ENCODE measurements at regions not wholly inside any gene's neighbourhood (a gene's known extent, or its start where the extent isn't known, plus 50 kb on each side); places are given as distances from the start of the nearest gene placed in this dataset.

- WGBS, 2 experiments (ENCODE audit: low coverage in 1 of 2, low lambda C conversion rate in 2 of 2, missing lambda C conversion rate in 2 of 2) = 22% methylated on average over 20 to 21 of the region's 21 CpGs
Observed at GRCh38 chr4:174120446-174121295, 162.8 kb downstream of the FBXO8 start.

DNA sequence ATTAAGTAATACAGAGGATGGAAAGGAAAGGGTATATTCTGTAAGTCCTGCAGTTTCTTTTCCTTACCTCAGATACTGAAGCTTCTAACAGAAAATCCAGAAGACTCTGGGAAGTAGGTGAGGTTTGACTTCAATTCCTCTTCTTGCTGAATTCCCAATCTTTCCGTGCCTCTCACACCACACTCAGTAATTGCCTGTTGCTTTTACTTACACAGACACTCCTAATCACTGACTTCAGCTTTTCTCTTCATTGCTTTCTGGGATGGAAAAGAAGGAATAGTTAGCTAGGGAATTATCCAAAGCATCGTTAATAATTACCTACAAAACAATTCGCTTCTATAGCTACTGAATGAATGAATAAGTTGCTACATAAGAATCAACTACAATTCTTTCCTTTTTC is 163.6 kb downstream of the FBXO8 start:
- H3K4me2 ChIP-seq (ENCODE audit: unreplicated experiment) = peak overlapping the region; percentile 96
- WGBS, 2 experiments (ENCODE audit: low coverage in 1 of 2, low lambda C conversion rate in 2 of 2, missing lambda C conversion rate in 2 of 2) = 2 to 11% methylated on average over 3 of the region's 3 CpGs

More at GRCh38 chr4:174120446-174121295, 162.8 kb downstream of the FBXO8 start:
- no peaks in the 10 kb centered on the region for H4K20me1 ChIP-seq (ENCODE audit: insufficient read depth)
- peaks cover 18% of the 10 kb centered on the region for H3K4me1 ChIP-seq (ENCODE audit: insufficient read depth)
- H3F3A ChIP-seq (ENCODE audit: insufficient read depth) = peaks cover 6% of the 10 kb centered on the region
- in situ Hi-C loops (cut with MboI) = no loop called here
- peak overlapping the region; percentile 78 for H3K4me3 ChIP-seq
- no peaks in the 10 kb centered on the region for H3K27me3 ChIP-seq (replicated peaks; ENCODE audit: insufficient read depth)
- no peaks in the 10 kb centered on the region for H3K79me2 ChIP-seq (ENCODE audit: insufficient read depth)
- peak overlapping the region; percentile 96 for H3K4me2 ChIP-seq (ENCODE audit: unreplicated experiment)
- H3K9me3 ChIP-seq (ENCODE audit: low read depth) = no peaks in the 10 kb centered on the region
- H2AFZ ChIP-seq = peak overlapping the region; percentile 87
- DNase-seq = peak; percentile 78
- peak overlapping the region; percentile 81 for H3K27ac ChIP-seq
- no peak for TF ChIP-seq EZH2phosphoT487 (IDR thresholded peaks at IDR 0.05; ENCODE audit: insufficient read depth, low read depth)
- no peak for TF ChIP-seq EZH2 (IDR thresholded peaks at IDR 0.05; ENCODE audit: insufficient read depth, poor library complexity, severe bottlenecking)
- no peaks in the 10 kb centered on the region for H3K36me3 ChIP-seq (ENCODE audit: low read depth)
- H3K9ac ChIP-seq = peak overlapping the region; percentile 84
- H3K9me2 ChIP-seq (ENCODE audit: insufficient read depth) = no peaks in the 10 kb centered on the region

DNA sequence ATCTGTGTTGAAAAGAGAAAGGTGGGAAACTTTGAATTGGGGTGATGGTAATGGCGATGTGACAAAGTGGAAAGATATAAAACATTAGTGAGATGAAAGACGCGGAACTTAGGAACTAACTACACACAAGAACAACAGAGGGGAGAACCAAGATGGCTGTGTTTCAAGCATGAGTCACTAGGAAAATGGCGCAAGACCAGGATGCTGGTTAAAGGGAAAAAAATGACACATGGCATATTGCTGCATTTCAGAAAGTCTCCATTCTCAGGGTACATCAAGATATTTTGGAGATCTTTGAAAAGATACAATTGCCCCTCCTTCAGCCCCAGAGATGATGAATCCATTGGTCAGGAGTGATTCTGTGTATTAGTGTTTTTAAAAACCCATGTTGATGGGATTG is 164.4 kb downstream of the FBXO8 start:
- H3K36me3 ChIP-seq (ENCODE audit: low read depth) = no peaks in the 10 kb centered on the region
- peak; percentile 90 for DNase-seq
- peak overlapping the region; percentile 99 for H2AFZ ChIP-seq
- WGBS, 2 experiments (ENCODE audit: low coverage in 1 of 2, low lambda C conversion rate in 2 of 2, missing lambda C conversion rate in 2 of 2) = 0 to 1% methylated on average over 4 of the region's 4 CpGs
- peak overlapping the region; percentile 78 for H3K4me3 ChIP-seq
- in situ Hi-C loops (cut with MboI) = no loop called here
- H3K9ac ChIP-seq = peak overlapping the region; percentile 84
- no peaks in the 10 kb centered on the region for H3K9me2 ChIP-seq (ENCODE audit: insufficient read depth)
- H3K79me2 ChIP-seq (ENCODE audit: insufficient read depth) = no peaks in the 10 kb centered on the region
- peak overlapping the region; percentile 81 for H3K27ac ChIP-seq
- no peaks in the 10 kb centered on the region for H3K9me3 ChIP-seq (ENCODE audit: low read depth)
- peak overlapping the region; percentile 96 for H3K4me2 ChIP-seq (ENCODE audit: unreplicated experiment)
- H4K20me1 ChIP-seq (ENCODE audit: insufficient read depth) = no peaks in the 10 kb centered on the region
- H3K4me1 ChIP-seq (ENCODE audit: insufficient read depth) = peaks cover 18% of the 10 kb centered on the region
- no peaks in the 10 kb centered on the region for H3K27me3 ChIP-seq (replicated peaks; ENCODE audit: insufficient read depth)
- no peak for TF ChIP-seq EZH2phosphoT487 (IDR thresholded peaks at IDR 0.05; ENCODE audit: insufficient read depth, low read depth)
- peaks cover 6% of the 10 kb centered on the region for H3F3A ChIP-seq (ENCODE audit: insufficient read depth)

More for the DNA sequence above, 163.6 kb downstream of the FBXO8 start:
- no peaks in the 10 kb centered on the region for H3K9me3 ChIP-seq (ENCODE audit: low read depth)
- DNase-seq = peak; percentile 36
- no peak for TF ChIP-seq EZH2phosphoT487 (IDR thresholded peaks at IDR 0.05; ENCODE audit: insufficient read depth, low read depth)
- TF ChIP-seq EZH2 (IDR thresholded peaks at IDR 0.05; ENCODE audit: insufficient read depth, poor library complexity, severe bottlenecking) = no peak
- peaks cover 18% of the 10 kb centered on the region for H3K4me1 ChIP-seq (ENCODE audit: insufficient read depth)
- peak overlapping the region; percentile 84 for H3K9ac ChIP-seq
- H3K27ac ChIP-seq = peak overlapping the region; percentile 81
- H3K27me3 ChIP-seq (replicated peaks; ENCODE audit: insufficient read depth) = no peaks in the 10 kb centered on the region
- no peaks in the 10 kb centered on the region for H3K9me2 ChIP-seq (ENCODE audit: insufficient read depth)
- peak overlapping the region; percentile 87 for H2AFZ ChIP-seq
- H3K36me3 ChIP-seq (ENCODE audit: low read depth) = no peaks in the 10 kb centered on the region
- H3K79me2 ChIP-seq (ENCODE audit: insufficient read depth) = no peaks in the 10 kb centered on the region
- in situ Hi-C loops (cut with MboI) = no loop called here
- peaks cover 6% of the 10 kb centered on the region for H3F3A ChIP-seq (ENCODE audit: insufficient read depth)
- H4K20me1 ChIP-seq (ENCODE audit: insufficient read depth) = no peaks in the 10 kb centered on the region
- peak overlapping the region; percentile 78 for H3K4me3 ChIP-seq

DNA sequence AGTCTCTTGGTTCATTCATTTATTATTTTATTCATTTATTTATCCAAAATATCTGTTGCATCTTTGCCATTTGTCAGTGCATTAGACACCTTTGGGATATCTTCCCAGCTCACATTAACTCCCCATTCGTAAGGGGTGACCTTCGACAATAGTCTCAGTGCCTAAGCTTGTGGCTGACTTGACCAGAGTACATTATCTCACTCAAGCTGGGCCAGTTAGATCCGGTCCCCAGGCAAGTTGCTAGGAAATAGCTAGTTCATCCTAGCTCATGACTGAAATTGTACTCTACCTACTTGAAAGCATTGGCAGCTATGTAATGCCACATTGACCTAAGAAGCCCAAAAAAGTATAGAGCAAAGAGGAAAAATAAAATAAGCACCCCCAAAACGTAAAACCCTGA is 165.3 kb downstream of the FBXO8 start:
- Histone ChIP-seq H2AFZ (peak overlapping the region; percentile 99), H3K4me2 (ENCODE audit: unreplicated experiment) (peak overlapping the region; percentile 96), H4K20me1 (ENCODE audit: insufficient read depth) (no peaks in the 10 kb centered on the region), H3K27me3 (replicated peaks; ENCODE audit: insufficient read depth) (no peaks in the 10 kb centered on the region), H3K9ac (no peak overlapping the region), H3K27ac (no peak overlapping the region), H3K4me3 (no peak overlapping the region), H3K9me3 (ENCODE audit: low read depth) (no peaks in the 10 kb centered on the region), H3K36me3 (ENCODE audit: low read depth) (no peaks in the 10 kb centered on the region), H3F3A (ENCODE audit: insufficient read depth) (peaks cover 6% of the 10 kb centered on the region), H3K4me1 (ENCODE audit: insufficient read depth) (peaks cover 18% of the 10 kb centered on the region), H3K9me2 (ENCODE audit: insufficient read depth) (no peaks in the 10 kb centered on the region), H3K79me2 (ENCODE audit: insufficient read depth) (no peaks in the 10 kb centered on the region)
- no peak for DNase-seq
- no peak for TF ChIP-seq EZH2phosphoT487 (IDR thresholded peaks at IDR 0.05; ENCODE audit: insufficient read depth, low read depth)
- TF ChIP-seq EZH2 (IDR thresholded peaks at IDR 0.05; ENCODE audit: insufficient read depth, poor library complexity, severe bottlenecking) = no peak
- 84 to 93% methylated on average over 4 of the region's 4 CpGs for WGBS, 2 experiments (ENCODE audit: low coverage in 1 of 2, low lambda C conversion rate in 2 of 2, missing lambda C conversion rate in 2 of 2)
- in situ Hi-C loops (cut with MboI) = no loop called here

All from GM23248 (cell line).